H1 (cell line): ENCODE measurements at regions not wholly inside any gene's neighbourhood (a gene's known extent, or its start where the extent isn't known, plus 50 kb on each side); places are given as distances from the start of the nearest gene placed in this dataset.

ENCODE experiments used
- BACH1 ChIP-seq: IDR thresholded peaks from 2 replicates; pipeline ENCODE4 v1.6.1; 2012; ENCODE audit warnings: low read length, improper control_type of control experiment
- CEBPB ChIP-seq: IDR thresholded peaks from 2 replicates; pipeline ENCODE4 v1.6.1; 2012; ENCODE audit warnings: low read depth, low read length
- CHD1 ChIP-seq: IDR thresholded peaks from 2 replicates; pipeline ENCODE4 v1.6.1; 2012; ENCODE audit warnings: low read depth, low read length, improper control_type of control experiment
- KDM1A ChIP-seq: fragments of 200-600, 300-600 bp; sonication (generic); IDR thresholded peaks from 2 replicates; pipeline ENCODE4 v1.7.1; 2016; ENCODE audit warnings: mild to moderate bottlenecking, low read length, borderline replicate concordance
- KDM5A ChIP-seq: fragments of 200-600 bp; IDR thresholded peaks from 2 replicates; pipeline ENCODE4 v1.7.1; 2012; ENCODE audit warnings: mild to moderate bottlenecking, low read length, inconsistent platforms, mixed read lengths
- TCF12 ChIP-seq: IDR thresholded peaks from 2 replicates; pipeline ENCODE4 v1.6.1; 2011; ENCODE audit warnings: low read depth, mild to moderate bottlenecking, low read length
- TEAD4 ChIP-seq: IDR thresholded peaks from 2 replicates; pipeline ENCODE4 v1.6.1; 2012; ENCODE audit warnings: low read depth, low read length, inconsistent platforms, mixed read lengths

DNA sequence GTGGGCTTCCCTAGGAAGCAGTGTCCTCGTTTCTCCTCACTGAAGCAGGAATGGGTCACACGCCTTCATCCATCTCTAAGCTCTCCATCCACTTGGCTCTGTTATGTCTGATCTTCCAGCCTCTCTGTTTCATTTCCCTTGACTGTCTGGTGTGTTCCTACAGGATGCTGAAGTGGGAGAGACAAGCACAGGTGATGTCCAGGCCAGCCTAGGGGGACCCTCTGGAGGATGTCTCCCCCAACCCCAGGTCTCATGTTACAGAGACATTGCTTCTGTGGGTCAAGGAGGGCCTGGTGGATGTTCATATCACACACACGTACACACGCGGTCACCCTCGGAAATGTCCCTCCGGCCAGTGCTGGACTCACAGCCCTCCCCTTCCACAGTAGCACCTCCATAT is 229.9 kb downstream of the CDC5L start (continued):
- TF ChIP-seq CEBPB (no peak), CHD1 (no peak), TCF12 (no peak), KDM5A (no peak), TEAD4 (no peak), BACH1 (no peak), KDM1A (no peak)
